DMS153 treated with DMSO at 0.1 percent for 48 hours (cell line): ENCODE measurements at regions not wholly inside any gene's neighbourhood (a gene's known extent, or its start where the extent isn't known, plus 50 kb on each side); places are given as distances from the start of the nearest gene placed in this dataset.
"Not testable (repeated sequence)": the region's sequence is repeated elsewhere in the genome, so short reads cannot be mapped to it uniquely, and the experiment has no call there.

ENCODE experiments used
- DNase-seq: peaks from one replicate; lab custom pipeline; 2025; ENCODE audit not compliant: unreplicated experiment; lab: John Stamatoyannopoulos, UW

GRCh38 chr6:147651-148050, 144.6 kb upstream of the DUSP22 start:
- DNase-seq: not testable (repeated sequence)

- not testable (repeated sequence) for DNase-seq
Measured at GRCh38 chr6:148051-148984, 144.0 kb upstream of the DUSP22 start.

GRCh38 chr6:150147-150546, 142.1 kb upstream of the DUSP22 start:
- DNase-seq: not testable (repeated sequence)

GRCh38 chr6:152436-152835, 139.9 kb upstream of the DUSP22 start:
- not testable (repeated sequence) for DNase-seq

- not testable (repeated sequence) for DNase-seq
Measured at GRCh38 chr6:153026-153425, 139.3 kb upstream of the DUSP22 start.

DNA sequence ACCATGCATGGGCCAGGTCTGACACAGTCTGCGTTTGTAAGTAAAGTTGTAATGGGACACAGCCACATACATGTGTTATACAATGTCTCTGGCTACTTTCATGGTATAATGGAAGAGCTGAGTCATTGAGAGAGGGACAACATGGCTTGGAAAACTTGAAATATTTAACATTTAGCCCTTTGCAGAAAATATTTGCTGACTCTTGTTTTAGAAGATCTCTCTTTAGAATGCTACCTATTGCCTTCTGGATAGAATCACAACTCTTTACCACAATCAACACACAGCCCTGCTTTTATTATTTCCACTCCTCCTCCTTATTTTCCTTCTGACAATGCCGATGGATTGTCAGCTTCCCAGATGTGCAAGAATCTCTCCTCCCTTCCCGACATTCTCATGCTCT, 138.4 kb upstream of the DUSP22 start:
- DNase-seq: not testable (repeated sequence)

- not testable (repeated sequence) for DNase-seq
Measured at GRCh38 chr6:154321-155092, 137.8 kb upstream of the DUSP22 start.

DNA sequence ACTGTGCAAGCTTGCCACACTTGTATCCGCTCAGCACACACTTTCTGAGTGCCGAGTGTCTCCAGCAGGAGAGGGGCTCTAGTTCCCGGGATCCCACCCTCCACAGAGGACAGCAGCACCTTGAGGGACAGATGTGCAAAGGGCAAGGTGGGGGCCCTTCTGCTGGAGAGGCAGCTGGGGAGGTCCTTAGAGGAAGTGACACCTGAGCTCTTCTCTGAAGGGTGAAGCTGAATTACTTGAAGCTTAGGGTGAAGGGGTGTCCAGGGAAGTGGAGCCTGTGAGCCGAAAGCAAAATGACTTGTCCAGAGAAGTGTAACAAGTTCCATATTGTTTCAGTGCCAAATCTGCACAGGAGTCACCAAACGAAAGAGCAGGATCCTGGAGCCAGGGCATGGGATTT, 136.3 kb upstream of the DUSP22 start:
- no peak for DNase-seq

- DNase-seq: not testable (repeated sequence)
Measured at GRCh38 chr6:156441-157140, 135.7 kb upstream of the DUSP22 start.

DNA sequence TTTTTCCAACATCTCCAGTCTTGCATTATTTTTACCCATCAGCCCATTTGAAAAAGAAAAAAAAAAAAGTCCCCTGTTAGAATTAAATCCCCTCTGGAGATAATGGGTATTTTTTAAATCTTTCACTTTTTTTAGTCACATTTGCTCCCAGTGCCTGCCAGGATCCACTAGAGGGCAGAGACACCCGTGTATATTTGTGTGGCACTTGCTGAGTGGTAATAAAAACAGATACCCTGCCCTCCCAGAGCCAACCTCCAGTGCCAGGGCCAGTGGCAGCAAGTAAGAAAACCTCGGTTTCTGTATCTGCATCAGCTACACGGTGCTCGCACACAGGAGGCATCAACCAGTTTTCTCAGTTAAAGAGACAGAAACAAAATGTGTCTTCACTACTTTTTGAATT, 135.1 kb upstream of the DUSP22 start:
- DNase-seq: not testable (repeated sequence)

DNA sequence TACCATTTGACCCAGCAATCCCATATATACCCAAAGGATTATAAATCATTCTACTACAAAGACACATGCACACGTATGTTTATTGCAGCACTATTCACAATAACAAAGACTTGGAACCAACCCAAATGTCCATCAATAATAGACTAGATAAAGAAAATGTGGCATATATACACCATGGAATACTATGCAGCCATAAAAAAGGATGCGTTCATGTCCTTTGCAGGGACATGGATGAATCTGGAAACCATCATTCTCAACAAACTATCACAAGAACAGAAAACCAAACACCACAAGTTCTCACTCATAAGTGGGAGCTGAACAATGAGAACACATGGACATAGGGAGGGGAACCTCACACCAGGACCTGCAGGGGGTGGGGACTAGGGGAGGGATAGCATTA, 130.6 kb upstream of the DUSP22 start:
- not testable (repeated sequence) for DNase-seq

DNA sequence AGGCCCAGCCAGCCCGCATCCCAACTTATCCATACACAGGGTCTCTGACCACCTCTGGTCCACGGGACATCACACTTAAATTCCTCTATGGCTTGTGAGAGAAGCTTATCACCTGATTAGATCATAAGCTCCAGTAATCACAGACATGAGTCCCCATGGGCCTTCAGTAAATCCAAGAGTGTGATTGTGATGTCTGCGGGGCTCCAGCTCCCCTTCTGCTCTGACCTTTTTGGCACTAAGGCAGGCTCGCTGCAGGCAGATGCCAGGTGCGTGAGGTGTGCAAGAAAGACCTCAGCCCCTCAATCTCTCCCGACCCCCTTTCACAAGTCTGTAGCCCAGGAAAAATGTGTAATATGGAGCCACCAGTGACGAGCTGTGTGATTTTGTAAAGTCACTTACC, 127.6 kb upstream of the DUSP22 start:
- DNase-seq: no peak

GRCh38 chr6:165263-165662, 127.0 kb upstream of the DUSP22 start:
- DNase-seq: no peak

GRCh38 chr6:165906-166305, 126.4 kb upstream of the DUSP22 start:
- no peak for DNase-seq

- no peak for DNase-seq
Measured at GRCh38 chr6:168865-169455, 123.3 kb upstream of the DUSP22 start.

DNA sequence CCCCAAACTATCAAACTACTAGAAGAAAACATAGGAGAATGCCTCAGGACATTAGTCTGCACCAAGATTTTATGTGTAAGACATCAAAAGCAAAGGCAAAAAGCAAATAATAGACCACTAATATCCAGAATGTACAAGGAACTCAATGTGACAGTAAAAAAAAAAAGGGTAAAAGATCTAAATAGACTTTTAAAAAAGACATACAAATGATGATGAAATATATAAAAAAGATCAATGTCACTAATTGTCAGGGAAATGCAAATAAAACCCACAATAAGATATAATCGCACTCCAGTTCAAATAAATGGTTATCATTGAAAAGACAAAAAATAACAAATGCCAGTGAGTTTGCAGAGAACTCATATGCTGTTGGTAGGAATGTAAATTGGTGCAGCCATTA, 118.3 kb upstream of the DUSP22 start:
- DNase-seq: no peak

- no peak for DNase-seq
Measured at GRCh38 chr6:175680-176079, 116.6 kb upstream of the DUSP22 start.

GRCh38 chr6:176766-177165, 115.5 kb upstream of the DUSP22 start:
- DNase-seq: no peak

GRCh38 chr6:178119-178518, 114.2 kb upstream of the DUSP22 start:
- no peak for DNase-seq

DNA sequence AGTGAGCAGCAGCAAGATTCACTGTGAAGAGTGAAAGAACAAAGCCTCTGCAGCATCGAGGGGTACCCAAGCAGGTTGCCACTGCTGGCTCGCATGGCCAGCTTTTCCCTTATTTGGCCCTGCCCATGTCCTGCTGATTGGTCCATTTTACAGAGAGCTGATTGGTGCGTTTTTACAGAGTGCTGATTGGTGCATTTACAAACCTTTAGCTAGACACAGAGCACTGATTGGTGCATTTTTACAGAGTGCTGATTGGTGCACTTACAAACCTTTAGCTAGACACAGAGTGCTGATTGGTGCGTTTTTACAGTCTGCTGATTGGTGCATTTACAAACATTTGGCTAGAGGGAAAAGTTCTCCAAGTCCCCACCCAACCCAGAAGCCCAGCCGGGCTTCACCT, 113.4 kb upstream of the DUSP22 start:
- DNase-seq: not testable (repeated sequence)

- no peak for DNase-seq
Measured at GRCh38 chr6:179340-179950, 112.8 kb upstream of the DUSP22 start.
